Fibroblast of upper back skin (primary cell): ENCODE measurements at regions not wholly inside any gene's neighbourhood (a gene's known extent, or its start where the extent isn't known, plus 50 kb on each side); places are given as distances from the start of the nearest gene placed in this dataset.
"Not testable (repeated sequence)": the region's sequence is repeated elsewhere in the genome, so short reads cannot be mapped to it uniquely, and the experiment has no call there.

Experiments used
- DNase-seq: peaks from one replicate; pipeline ENCODE4 v3.0.0-alpha.2; 2013

- peak; percentile 93 for DNase-seq
These were observed 120.1 kb upstream of the SLC5A12 start for GRCh38 chr11:26841818-26842473.

- DNase-seq = peak; percentile 89
These were observed 120.8 kb upstream of the SLC5A12 start for GRCh38 chr11:26842478-26843282.

- DNase-seq = no peak
These were observed 121.7 kb upstream of the SLC5A12 start for GRCh38 chr11:26843539-26843938.

DNA sequence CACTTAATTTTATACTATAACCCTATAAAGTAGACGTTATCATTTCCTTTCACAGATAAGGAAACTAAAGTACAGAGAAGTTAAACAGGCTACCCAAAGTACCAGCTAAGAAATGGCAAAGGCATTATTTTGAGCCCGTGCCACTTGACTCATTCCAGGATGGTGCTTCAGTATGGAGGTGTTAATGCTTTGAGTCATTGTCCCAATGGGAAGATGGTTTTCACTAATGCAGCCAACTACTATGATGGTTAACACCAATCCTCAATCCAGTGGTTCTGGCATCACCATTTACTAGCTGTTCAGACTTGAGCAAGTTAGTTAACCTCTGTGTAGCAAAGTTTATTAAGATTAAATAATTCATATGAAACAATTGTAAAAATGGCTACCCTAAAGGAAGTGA lies 123.1 kb upstream of the SLC5A12 start:
- DNase-seq = no peak

- peak; percentile 75 for DNase-seq
These were observed 124.4 kb upstream of the SLC5A12 start for GRCh38 chr11:26846227-26846626.

GRCh38 chr11:26847459-26847858 lies 125.6 kb upstream of the SLC5A12 start:
- DNase-seq = peak; percentile 51

- DNase-seq = no peak
These were observed 126.1 kb upstream of the SLC5A12 start for GRCh38 chr11:26847977-26848376.

DNA sequence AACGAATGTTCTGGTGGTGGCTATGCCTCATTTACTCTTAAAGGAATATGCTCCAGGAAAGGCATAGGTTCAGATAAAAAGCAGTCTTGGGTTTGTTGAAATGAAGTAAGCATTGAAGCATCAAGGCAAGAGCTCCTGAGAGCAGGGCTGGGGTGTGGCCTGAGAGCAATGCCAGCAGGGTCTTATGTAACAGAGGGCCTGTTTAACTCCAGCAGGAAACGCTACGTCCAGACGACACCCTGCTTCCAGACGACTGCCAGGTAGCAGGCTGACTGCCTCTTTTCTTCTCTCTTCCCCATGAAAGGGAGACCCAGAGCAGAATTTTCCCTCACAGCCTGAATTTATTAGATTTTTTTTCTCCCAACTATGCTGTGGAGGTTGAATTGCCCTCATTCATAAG lies 127.2 kb upstream of the SLC5A12 start:
- DNase-seq = no peak

DNA sequence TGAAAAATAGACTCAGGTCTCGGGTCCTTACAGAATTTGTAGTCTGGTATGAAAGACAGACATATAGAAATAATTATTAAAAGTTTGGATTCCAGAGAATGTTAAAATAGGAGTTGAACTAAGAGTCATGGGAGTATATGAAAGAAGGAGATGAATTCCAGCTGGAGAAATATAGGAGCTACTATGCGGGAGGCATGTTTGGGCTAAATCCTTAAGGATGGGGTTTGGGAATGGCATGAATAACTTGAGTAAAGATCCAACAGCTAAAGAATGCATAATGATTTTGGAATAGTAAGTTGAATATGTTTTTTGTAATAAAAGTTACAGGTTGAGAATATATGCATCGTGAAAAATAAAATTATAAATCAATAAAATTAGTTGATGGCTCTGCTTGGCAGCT lies 129.4 kb upstream of the SLC5A12 start:
- peak; percentile 70 for DNase-seq

GRCh38 chr11:26851696-26852095 lies 129.8 kb upstream of the SLC5A12 start:
- no peak for DNase-seq

DNA sequence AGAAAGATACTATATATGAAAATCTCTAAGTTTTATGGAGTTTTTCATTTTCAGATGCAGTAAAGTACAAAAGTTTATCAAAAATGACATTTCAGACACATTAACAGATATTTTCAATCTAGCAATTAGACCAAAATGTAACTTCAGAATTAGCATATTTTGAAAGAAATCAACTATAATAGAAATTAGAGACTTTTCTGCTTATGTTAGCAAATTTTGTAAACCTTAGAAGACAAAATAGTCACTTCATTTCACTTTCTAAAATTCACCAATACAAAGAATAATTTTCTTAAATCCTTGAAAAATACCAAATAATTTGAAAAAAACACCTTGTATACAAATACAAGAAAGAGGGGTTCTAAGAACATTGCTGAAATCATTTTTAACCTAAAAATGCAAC lies 135.8 kb upstream of the FIBIN start:
- no peak for DNase-seq

GRCh38 chr11:26859416-26859815 lies 134.5 kb upstream of the FIBIN start:
- no peak for DNase-seq

GRCh38 chr11:26860091-26860780 lies 133.7 kb upstream of the FIBIN start:
- peak; percentile 75 for DNase-seq

DNA sequence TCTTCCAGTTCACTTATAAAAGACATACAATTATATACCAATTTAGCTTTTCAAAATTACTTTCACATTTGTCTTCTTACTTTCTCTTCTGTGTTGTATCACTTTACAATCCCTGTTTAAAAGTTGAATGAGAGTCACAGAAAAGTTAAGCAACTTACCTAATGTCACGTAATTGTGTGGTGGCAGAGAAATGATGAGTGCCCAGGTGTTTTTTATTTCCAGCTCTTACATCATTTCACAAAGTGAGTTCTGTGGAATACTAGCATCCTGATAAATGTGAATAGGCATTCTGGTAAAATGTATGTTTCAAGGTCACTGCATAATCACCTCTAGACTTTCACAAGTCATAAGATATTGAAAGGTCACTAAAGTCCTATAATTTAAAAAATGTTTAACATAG lies 133.0 kb upstream of the FIBIN start:
- DNase-seq = peak; percentile 55

GRCh38 chr11:26862801-26863200 lies 131.1 kb upstream of the FIBIN start:
- DNase-seq = peak; percentile 67

DNA sequence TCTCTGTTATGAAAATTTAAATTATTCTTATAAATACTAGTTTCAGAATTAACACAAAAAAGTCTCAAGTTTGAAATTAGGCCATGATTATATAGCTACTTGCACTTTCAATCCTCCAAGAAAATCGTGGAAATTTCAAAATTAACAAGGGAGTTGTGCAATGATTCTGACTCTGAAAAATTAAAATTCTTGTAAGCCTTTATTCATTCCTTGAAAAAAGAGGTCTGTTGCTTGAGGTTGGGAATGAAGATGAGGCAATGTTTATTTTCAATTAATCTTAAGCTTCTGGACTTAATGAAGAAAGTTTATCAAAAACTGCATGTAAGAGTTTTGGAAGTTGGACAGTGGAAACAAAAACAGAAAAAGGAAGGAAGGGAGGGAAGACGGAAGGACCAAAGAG lies 128.2 kb upstream of the FIBIN start:
- no peak for DNase-seq

- DNase-seq = no peak
These were observed 126.6 kb upstream of the FIBIN start for GRCh38 chr11:26867286-26867685.

DNA sequence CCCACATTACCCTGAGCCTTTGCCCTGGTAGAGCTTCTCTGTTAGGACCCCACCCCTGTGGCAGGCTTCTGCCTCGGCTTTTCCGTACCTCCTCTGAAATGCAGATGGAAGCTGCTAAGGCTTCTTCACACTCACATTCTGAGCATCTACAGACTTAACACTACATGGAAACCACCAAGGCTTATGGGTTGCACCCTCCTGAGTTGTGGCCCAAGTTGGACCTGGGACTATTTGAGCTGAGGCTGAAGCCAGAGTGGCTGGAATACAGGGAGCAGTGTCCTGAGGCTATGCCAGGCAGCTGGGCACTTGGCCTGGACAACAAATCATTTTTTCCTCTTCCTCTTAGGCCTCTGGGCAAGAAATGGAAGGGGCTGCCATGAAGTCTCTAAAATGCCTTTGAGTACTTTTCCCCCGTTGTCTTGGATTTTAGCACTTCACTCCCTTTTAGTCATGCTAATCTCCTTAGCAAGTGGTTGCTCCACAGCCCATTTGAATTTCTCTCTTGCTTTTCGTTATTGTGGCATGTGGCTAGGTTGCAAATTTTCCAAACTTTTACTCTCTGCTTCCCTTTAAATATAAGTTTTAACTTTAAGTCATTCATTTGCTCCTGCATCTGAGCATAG lies 114.8 kb upstream of the FIBIN start:
- no peak for DNase-seq

- not testable (repeated sequence) for DNase-seq
These were observed 111.5 kb upstream of the FIBIN start for GRCh38 chr11:26882363-26882880.

DNA sequence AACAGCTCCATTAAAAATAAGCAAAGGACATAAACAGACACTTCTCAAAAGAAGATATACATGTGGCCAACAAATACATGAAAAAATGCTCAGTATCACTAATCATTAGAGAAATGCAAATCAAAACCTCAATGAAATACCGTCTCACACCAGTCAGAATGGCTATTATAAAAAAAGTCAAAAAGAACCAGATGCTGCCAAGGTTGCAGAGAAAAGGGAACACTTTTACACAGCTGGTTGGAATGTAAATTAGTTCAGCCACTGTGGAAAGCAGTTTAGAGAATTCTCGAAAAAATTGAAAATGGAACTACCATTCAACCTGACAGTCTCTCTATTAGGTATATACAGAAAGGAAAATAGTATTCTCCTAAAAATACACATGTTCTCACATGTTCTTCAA lies 102.4 kb upstream of the FIBIN start:
- DNase-seq = peak; percentile 26

GRCh38 chr11:26896719-26897118 lies 97.2 kb upstream of the FIBIN start:
- DNase-seq = peak; percentile 28

DNA sequence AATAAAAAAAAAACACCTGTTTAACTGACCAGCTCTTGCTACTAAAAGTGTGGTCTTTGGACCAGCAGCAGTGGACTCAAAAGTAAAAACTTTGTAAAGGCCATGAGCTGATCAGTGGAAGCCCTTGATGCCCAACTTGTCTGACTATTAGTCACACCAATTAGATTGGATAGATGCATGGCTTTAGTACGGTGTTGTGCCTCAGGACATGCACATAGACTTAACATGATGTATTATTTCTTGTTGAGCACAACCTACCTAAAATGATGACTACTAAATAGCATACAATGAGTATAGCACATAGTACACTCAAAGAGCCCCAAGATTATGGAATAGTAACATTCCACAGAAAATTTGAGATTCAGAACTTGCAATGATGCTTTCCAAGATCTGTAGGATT lies 95.1 kb upstream of the FIBIN start:
- no peak for DNase-seq

- DNase-seq = peak; percentile 78
These were observed 92.8 kb upstream of the FIBIN start for GRCh38 chr11:26901162-26901561.
